ENCODE measurements at regions not wholly inside any gene's neighbourhood (a gene's known extent, or its start where the extent isn't known, plus 50 kb on each side); places are given as distances from the start of the nearest gene placed in this dataset.

GRCh38 chr16:65413861-65414260 lies 292.0 kb upstream of the CDH11 start:
- TF ChIP-seq CTCF (IDR thresholded peaks at IDR 0.05) (no peak), EZH2 (IDR thresholded peaks at IDR 0.05; ENCODE audit: borderline replicate concordance, insufficient read depth, low read depth, low read length, poor library complexity, severe bottlenecking) (no peak)
